GM12891 (cell line): ENCODE measurements at regions not wholly inside any gene's neighbourhood (a gene's known extent, or its start where the extent isn't known, plus 50 kb on each side); places are given as distances from the start of the nearest gene placed in this dataset.
"Not testable (repeated sequence)": the region's sequence is repeated elsewhere in the genome, so short reads cannot be mapped to it uniquely, and the experiment has no call there.

Experiments used
- PAX5 ChIP-seq: IDR thresholded peaks from 2 replicates; pipeline ENCODE4 v1.6.1; 2011; ENCODE audit warnings: low read length, moderate library complexity, mild to moderate bottlenecking; ENCODE audit not compliant: insufficient read depth, severe bottlenecking
- POLR2A ChIP-seq: IDR thresholded peaks from 2 replicates; pipeline ENCODE4 v1.6.1; 2011; ENCODE audit warnings: low read depth, low read length, control low read depth
- POLR2AphosphoS5 ChIP-seq: IDR thresholded peaks from 2 replicates; pipeline ENCODE4 v1.6.1; 2011; ENCODE audit warnings: low read depth, low read length, control low read depth
- POU2F2 ChIP-seq: IDR thresholded peaks from 2 replicates; pipeline ENCODE4 v1.6.1; 2011; ENCODE audit warnings: low read depth, mild to moderate bottlenecking, control low read depth, low read length, moderate library complexity
- SPI1 ChIP-seq: IDR thresholded peaks from 2 replicates; pipeline ENCODE4 v1.6.1; 2011; ENCODE audit warnings: low read depth, low read length, control low read depth
- TAF1 ChIP-seq: IDR thresholded peaks from 2 replicates; pipeline ENCODE4 v1.6.1; 2011; ENCODE audit warnings: low read depth, low read length, control low read depth

GRCh38 chr1:120229835-120230234 lies 53.5 kb upstream of the SEC22B start:
- not testable (repeated sequence) for TF ChIP-seq POLR2A, POLR2AphosphoS5, TAF1, POU2F2, SPI1, PAX5
